H1 (cell line): ENCODE measurements at regions not wholly inside any gene's neighbourhood (a gene's known extent, or its start where the extent isn't known, plus 50 kb on each side); places are given as distances from the start of the nearest gene placed in this dataset.

ENCODE experiments used
- CTCF ChIA-PET: fragments of 300-600 bp; sonication (Branson Sonifier 250); formaldehyde crosslinking; loops from one replicate; lab custom pipeline; 2021; ENCODE audit not compliant: partially characterized antibody; lab: Charles Lee
- POLR2A ChIA-PET: fragments of 300-600 bp; sonication (Branson Sonifier 250); formaldehyde crosslinking; loops from one replicate; lab custom pipeline; 2021; ENCODE audit warnings: inconsistent platforms; ENCODE audit not compliant: partially characterized antibody; lab: Charles Lee
- DNase-seq, 2 experiments: peaks; one replicate each; pipeline versions ENCODE4 v3.0.0 to v3.0.0-alpha.2; 2010 to 2022; ENCODE audit warnings: low spot score in 2 of 2, low read depth in 1 of 2, mixed read lengths in 1 of 2
- FAIRE-seq: peaks from 2 replicates; lab custom pipeline; 2011; peaks lifted over from hg19 to GRCh38; lab: Jason Lieb, UNC
- H2AFZ ChIP-seq: 2 replicates; pipeline ENCODE4 v1.8.1; 2012; ENCODE audit warnings: low read length, inconsistent platforms
- H2AK5ac ChIP-seq: 2 replicates; pipeline ENCODE4 v1.6.1; 2013; ENCODE audit warnings: low read depth, low read length
- H2BK120ac ChIP-seq: replicated peaks from 2 replicates; pipeline ENCODE3; 2013; ENCODE audit warnings: low read depth, low read length, inconsistent platforms
- H2BK12ac ChIP-seq: 2 replicates; pipeline ENCODE4 v1.6.1; 2013; ENCODE audit warnings: low read depth, low read length
- H2BK15ac ChIP-seq: 2 replicates; pipeline ENCODE4 v1.6.1; 2013; ENCODE audit warnings: low read length
- H2BK20ac ChIP-seq: 2 replicates; pipeline ENCODE4 v1.6.1; 2013; ENCODE audit warnings: low read length
- H2BK5ac ChIP-seq: 2 replicates; pipeline ENCODE4 v1.6.1; 2013; ENCODE audit warnings: low read depth, low read length
- H3K14ac ChIP-seq: 2 replicates; pipeline ENCODE4 v1.6.1; 2013; ENCODE audit warnings: inconsistent platforms; ENCODE audit not compliant: insufficient read length
- H3K18ac ChIP-seq: 2 replicates; pipeline ENCODE4 v1.6.1; 2013; ENCODE audit warnings: low read length; ENCODE audit errors: extremely low read depth
- H3K23ac ChIP-seq: 2 replicates; pipeline ENCODE4 v1.6.1; 2013; ENCODE audit warnings: inconsistent platforms; ENCODE audit not compliant: insufficient read length
- H3K23me2 ChIP-seq: 2 replicates; pipeline ENCODE4 v1.6.1; 2013; ENCODE audit warnings: low read depth, low read length
- H3K27ac ChIP-seq: 2 replicates; pipeline ENCODE4 v1.6.1; 2011; ENCODE audit warnings: low read depth, low read length, inconsistent platforms
- H3K27me3 ChIP-seq, 4 experiments: replicated peaks in 1 of 4; 1 replicate in 1 of 4; 2 replicates in 3 of 4; pipeline versions ENCODE4 v1.6.1 to v1.8.1; 2011 to 2013; ENCODE audit warnings: low read length in 3 of 4, mild to moderate bottlenecking in 3 of 4, inconsistent platforms in 2 of 4, mixed read lengths in 2 of 4, moderate library complexity in 1 of 4; ENCODE audit not compliant: control insufficient read depth in 3 of 4, insufficient read depth in 3 of 4; ENCODE audit errors: extremely low read depth in 1 of 4
- H3K36me3 ChIP-seq, 4 experiments: 2 replicates each; pipeline versions ENCODE4 v1.6.1 to v1.8.1; 2011 to 2013; ENCODE audit warnings: mild to moderate bottlenecking in 4 of 4, low read length in 3 of 4, moderate library complexity in 2 of 4, control low read depth in 1 of 4, inconsistent platforms in 1 of 4; ENCODE audit not compliant: insufficient read depth in 4 of 4, control insufficient read depth in 2 of 4
- H3K4ac ChIP-seq: replicated peaks from 2 replicates; pipeline ENCODE3; 2013; ENCODE audit warnings: low read length, low read depth, mixed read lengths, inconsistent platforms; ENCODE audit not compliant: insufficient read length
- H3K4me1 ChIP-seq, 4 experiments: replicated peaks in 1 of 4; 1 replicate in 1 of 4; 2 replicates in 3 of 4; pipeline versions ENCODE4 v1.6.1 to v1.8.1; 2011 to 2013; ENCODE audit warnings: low read length in 3 of 4, inconsistent platforms in 2 of 4, mixed read lengths in 1 of 4; ENCODE audit not compliant: insufficient read depth in 4 of 4, control insufficient read depth in 3 of 4
- H3K4me2 ChIP-seq, 2 experiments: 2 replicates each; pipeline versions ENCODE4 v1.6.1 to v1.8.1; 2011 to 2013; ENCODE audit warnings: low read depth in 2 of 2, low read length in 2 of 2, control low read depth in 1 of 2, inconsistent platforms in 1 of 2, mild to moderate bottlenecking in 1 of 2; ENCODE audit not compliant: insufficient read depth in 1 of 2
- H3K4me3 ChIP-seq, 4 experiments: fragments of 200-600, 300-600 bp in 1 of 4; sonication (generic), shearing (Covaris generic), sonication (Bioruptor Twin) in 1 of 4; 2 replicates each; pipeline versions ENCODE4 v1.5.1 to v1.8.1; 2011 to 2016; ENCODE audit warnings: low read length in 4 of 4, low read depth in 3 of 4, control low read depth in 2 of 4, inconsistent platforms in 2 of 4, mild to moderate bottlenecking in 2 of 4, mixed read lengths in 1 of 4, moderate library complexity in 1 of 4; ENCODE audit not compliant: insufficient read depth in 2 of 4; ENCODE audit errors: extremely low read depth in 1 of 4
- H3K56ac ChIP-seq: replicated peaks from 2 replicates; pipeline ENCODE3; 2013; ENCODE audit warnings: low read depth, mild to moderate bottlenecking, mixed read lengths, low read length, inconsistent platforms; ENCODE audit not compliant: insufficient read length
- H3K79me1 ChIP-seq: 2 replicates; pipeline ENCODE4 v1.6.1; 2013; ENCODE audit warnings: low read depth, low read length, control low read depth
- H3K79me2 ChIP-seq, 2 experiments: 2 replicates each; pipeline versions ENCODE4 v1.6.1 to v1.8.1; 2012 to 2013; ENCODE audit warnings: low read length in 2 of 2, mild to moderate bottlenecking in 2 of 2, inconsistent platforms in 1 of 2; ENCODE audit not compliant: insufficient read depth in 2 of 2, control insufficient read depth in 1 of 2
- H3K9ac ChIP-seq, 4 experiments: replicated peaks in 1 of 4; 1 replicate in 1 of 4; 2 replicates in 3 of 4; pipeline versions ENCODE4 v1.6.1 to v1.8.1; 2011 to 2013; ENCODE audit warnings: low read depth in 3 of 4, low read length in 3 of 4, control low read depth in 2 of 4, mild to moderate bottlenecking in 2 of 4, moderate library complexity in 2 of 4, inconsistent platforms in 1 of 4; ENCODE audit errors: extremely low read depth in 1 of 4
- H3K9me3 ChIP-seq, 2 experiments: 2 replicates each; pipeline versions ENCODE4 v1.6.1 to v1.8.1; 2012 to 2013; ENCODE audit warnings: mild to moderate bottlenecking in 2 of 2, moderate library complexity in 2 of 2, control low read depth in 1 of 2, inconsistent platforms in 1 of 2, low read depth in 1 of 2, low read length in 1 of 2, mixed read lengths in 1 of 2; ENCODE audit not compliant: insufficient read depth in 2 of 2
- H4K20me1 ChIP-seq, 2 experiments: replicated peaks in 1 of 2; 2 replicates each; pipeline versions ENCODE3 to v1.8.1; 2011 to 2013; ENCODE audit warnings: inconsistent platforms in 2 of 2, low read length in 2 of 2, mild to moderate bottlenecking in 1 of 2; ENCODE audit not compliant: insufficient read depth in 2 of 2, control insufficient read depth in 1 of 2
- H4K5ac ChIP-seq: 2 replicates; pipeline ENCODE4 v1.6.1; 2013; ENCODE audit warnings: low read length, low read depth, mixed read lengths, inconsistent platforms; ENCODE audit not compliant: insufficient read length
- H4K8ac ChIP-seq: 2 replicates; pipeline ENCODE4 v1.8.0; 2013; ENCODE audit warnings: mild to moderate bottlenecking, moderate library complexity, low read length, inconsistent platforms; ENCODE audit not compliant: insufficient read depth; ENCODE audit errors: extremely low read depth
- H4K91ac ChIP-seq: replicated peaks from 2 replicates; pipeline ENCODE3; 2013; ENCODE audit warnings: low read length, mixed read lengths, inconsistent platforms; ENCODE audit not compliant: insufficient read length
- BACH1 ChIP-seq: IDR thresholded peaks from 2 replicates; pipeline ENCODE4 v1.6.1; 2012; ENCODE audit warnings: low read length, improper control_type of control experiment
- CEBPB ChIP-seq: IDR thresholded peaks from 2 replicates; pipeline ENCODE4 v1.6.1; 2012; ENCODE audit warnings: low read depth, low read length
- EGR1 ChIP-seq: IDR thresholded peaks from 2 replicates; pipeline ENCODE4 v1.6.1; 2011; ENCODE audit warnings: low read depth, low read length, borderline replicate concordance
- EZH2 ChIP-seq: fragments of 200-600 bp; sonication (generic); IDR thresholded peaks from 2 replicates; pipeline ENCODE4 v1.7.1; 2012; ENCODE audit warnings: low read depth, mild to moderate bottlenecking, moderate library complexity, low read length, inconsistent platforms; ENCODE audit not compliant: severe bottlenecking
- GABPA ChIP-seq: IDR thresholded peaks from 2 replicates; pipeline ENCODE4 v1.6.1; 2011; ENCODE audit warnings: mild to moderate bottlenecking, low read length, moderate library complexity, borderline replicate concordance; ENCODE audit not compliant: insufficient read depth
- KDM1A ChIP-seq: fragments of 200-600, 300-600 bp; sonication (generic); IDR thresholded peaks from 2 replicates; pipeline ENCODE4 v1.7.1; 2016; ENCODE audit warnings: mild to moderate bottlenecking, low read length, borderline replicate concordance
- NANOG ChIP-seq: IDR thresholded peaks from 2 replicates; pipeline ENCODE4 v1.6.1; 2011; ENCODE audit warnings: low read length, low read depth, mild to moderate bottlenecking, inconsistent platforms; ENCODE audit not compliant: insufficient read depth, poor library complexity, severe bottlenecking
- RNF2 ChIP-seq: fragments of 200-900, 300-1000 bp; sonication (generic); IDR thresholded peaks from 2 replicates; pipeline ENCODE4 v1.7.1; 2016; ENCODE audit warnings: borderline replicate concordance, low read depth, mild to moderate bottlenecking, antibody characterized with exemption, low read length; ENCODE audit not compliant: poor library complexity, severe bottlenecking; ENCODE audit errors: missing control alignments
- RXRA ChIP-seq: IDR thresholded peaks from 2 replicates; pipeline ENCODE4 v1.6.1; 2011; ENCODE audit warnings: low read depth, mild to moderate bottlenecking, low read length, moderate library complexity; ENCODE audit not compliant: insufficient read depth
- SP1 ChIP-seq: IDR thresholded peaks from 2 replicates; pipeline ENCODE4 v1.6.1; 2011; ENCODE audit warnings: low read depth, low read length
- YY1 ChIP-seq: IDR thresholded peaks from 2 replicates; pipeline ENCODE4 v1.6.1; 2011; ENCODE audit warnings: low read depth, mild to moderate bottlenecking, low read length
- WGBS, 2 experiments: shearing (Covaris generic) in 1 of 2; methylation state at CpG; one replicate each; pipeline versions ENCODE4 v1.1.6 to v1.1.7; 2013 to 2015; ENCODE audit warnings: low lambda C conversion rate in 2 of 2, mixed read lengths in 2 of 2, inconsistent platforms in 1 of 2, low coverage in 1 of 2, missing lambda C conversion rate in 1 of 2; ENCODE audit not compliant: insufficient replicate concordance in 2 of 2, insufficient coverage in 1 of 2, insufficient read length in 1 of 2; ENCODE audit errors: extremely low coverage in 1 of 2, missing lambda C conversion rate in 1 of 2; 5-methylcytosine and 5-hydroxymethylcytosine counted together
- TF ChIP-seq, protein P1 (sequence below), 3 experiments: IDR thresholded peaks; 1 replicate in 2 of 3; 2 replicates in 1 of 3; pipeline versions ENCODE4 v1.5.1 to v1.6.1; 2011; ENCODE audit warnings: low read length in 3 of 3, mild to moderate bottlenecking in 3 of 3, inconsistent platforms in 2 of 3, low read depth in 1 of 3, moderate library complexity in 1 of 3; ENCODE audit not compliant: insufficient read depth in 1 of 3; ENCODE audit errors: control extremely low read depth in 1 of 3

DNA sequence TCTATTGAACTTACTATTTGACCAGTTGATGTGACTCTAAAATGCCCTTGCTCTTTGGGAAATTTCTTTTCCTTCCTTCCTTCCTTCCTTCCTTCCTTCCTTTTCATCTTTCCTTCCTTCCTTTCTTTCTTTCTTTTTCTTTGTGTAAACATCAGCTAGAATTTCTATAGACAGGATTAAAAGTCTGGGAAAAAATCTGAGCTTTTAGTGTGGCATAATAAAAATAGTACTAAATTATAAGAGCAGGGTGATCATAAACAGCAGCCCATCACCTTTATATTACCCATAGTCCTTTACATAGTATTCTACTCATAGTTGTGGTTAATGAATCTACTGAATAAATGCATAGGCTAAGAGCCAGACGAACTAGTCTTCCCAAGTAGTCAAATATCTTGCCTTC, 281.0 kb upstream of the DAB1 start:
- no peak overlapping the region for H3K27ac ChIP-seq
- FAIRE-seq, result no peak
- no peak overlapping the region for H3K9ac ChIP-seq
- H2BK5ac ChIP-seq, result no peak overlapping the region
- H3K27me3 ChIP-seq, result no peaks in the 10 kb centered on the region
- H3K14ac ChIP-seq, result no peak overlapping the region
- H3K4ac ChIP-seq, result no peak overlapping the region
- H4K5ac ChIP-seq, result no peak overlapping the region
- no peak overlapping the region for H3K4me2 ChIP-seq
- no peaks in the 10 kb centered on the region for H3K79me1 ChIP-seq
- no peak overlapping the region for H2BK15ac ChIP-seq
- no peak overlapping the region for H4K8ac ChIP-seq
- no peak overlapping the region for H2BK12ac ChIP-seq
- H2AFZ ChIP-seq, result no peak overlapping the region
- no peak overlapping the region for H2AK5ac ChIP-seq
- no peak overlapping the region for H3K56ac ChIP-seq
- H3K23ac ChIP-seq, result no peak overlapping the region
- H2BK20ac ChIP-seq, result no peak overlapping the region
- no peak overlapping the region for H3K18ac ChIP-seq
- H4K20me1 ChIP-seq, result no peaks in the 10 kb centered on the region
- ChIA-PET POLR2A (no interaction called here), CTCF (no interaction called here)
- H3K36me3 ChIP-seq, result no peaks in the 10 kb centered on the region
- no peaks in the 10 kb centered on the region for H3K4me1 ChIP-seq
- no peaks in the 10 kb centered on the region for H3K9me3 ChIP-seq
- no peaks in the 10 kb centered on the region; the same call in 1 of the 2 replicates for H3K23me2 ChIP-seq
- H4K91ac ChIP-seq, result no peak overlapping the region
- DNase-seq, result no peak
- WGBS, 2 experiments, result 68% methylated on average over 1 of the region's 1 CpG; no CpG with 5 or more reads in 1 of the 2 experiments
- no peak overlapping the region for H2BK120ac ChIP-seq
- no peak overlapping the region for H3K4me3 ChIP-seq
- no peaks in the 10 kb centered on the region for H3K79me2 ChIP-seq
- TF ChIP-seq CEBPB (no peak), NANOG (no peak), YY1 (no peak), GABPA (no peak), EZH2 (no peak), KDM1A (no peak), EGR1 (no peak), BACH1 (no peak), RXRA (no peak), SP1 (no peak), RNF2 (no peak)
- TF ChIP-seq, protein P1, sequence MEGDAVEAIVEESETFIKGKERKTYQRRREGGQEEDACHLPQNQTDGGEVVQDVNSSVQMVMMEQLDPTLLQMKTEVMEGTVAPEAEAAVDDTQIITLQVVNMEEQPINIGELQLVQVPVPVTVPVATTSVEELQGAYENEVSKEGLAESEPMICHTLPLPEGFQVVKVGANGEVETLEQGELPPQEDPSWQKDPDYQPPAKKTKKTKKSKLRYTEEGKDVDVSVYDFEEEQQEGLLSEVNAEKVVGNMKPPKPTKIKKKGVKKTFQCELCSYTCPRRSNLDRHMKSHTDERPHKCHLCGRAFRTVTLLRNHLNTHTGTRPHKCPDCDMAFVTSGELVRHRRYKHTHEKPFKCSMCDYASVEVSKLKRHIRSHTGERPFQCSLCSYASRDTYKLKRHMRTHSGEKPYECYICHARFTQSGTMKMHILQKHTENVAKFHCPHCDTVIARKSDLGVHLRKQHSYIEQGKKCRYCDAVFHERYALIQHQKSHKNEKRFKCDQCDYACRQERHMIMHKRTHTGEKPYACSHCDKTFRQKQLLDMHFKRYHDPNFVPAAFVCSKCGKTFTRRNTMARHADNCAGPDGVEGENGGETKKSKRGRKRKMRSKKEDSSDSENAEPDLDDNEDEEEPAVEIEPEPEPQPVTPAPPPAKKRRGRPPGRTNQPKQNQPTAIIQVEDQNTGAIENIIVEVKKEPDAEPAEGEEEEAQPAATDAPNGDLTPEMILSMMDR (IDR thresholded peaks at IDR 0.05; ENCODE audit: control extremely low read depth in 1 of 3, insufficient read depth in 1 of 3, low read depth in 1 of 3, low read length in 3 of 3), result no peak
